NB4 (cell line): ENCODE measurements at regions not wholly inside any gene's neighbourhood (a gene's known extent, or its start where the extent isn't known, plus 50 kb on each side); places are given as distances from the start of the nearest gene placed in this dataset.

Experiments used
- DNase-seq: peaks from one replicate; pipeline ENCODE4 v3.0.0; 2010; ENCODE audit warnings: low read depth
- H3K4me3 ChIP-seq: one replicate; pipeline ENCODE4 v1.5.1; 2011; ENCODE audit warnings: mild to moderate bottlenecking, low read depth, low read length, moderate library complexity
- MYC ChIP-seq: IDR thresholded peaks from 2 replicates; pipeline ENCODE4 v1.6.1; 2011; ENCODE audit warnings: low read depth, low read length
- POLR2A ChIP-seq: IDR thresholded peaks from 2 replicates; pipeline ENCODE4 v1.6.1; 2011; ENCODE audit warnings: mild to moderate bottlenecking; ENCODE audit not compliant: insufficient read length; ENCODE audit errors: extremely low read depth
- TF ChIP-seq, protein P1 (sequence below): IDR thresholded peaks from 2 replicates; pipeline ENCODE4 v1.6.1; 2011; ENCODE audit warnings: low read depth, low read length
- TF ChIP-seq, protein P2 (sequence below): IDR thresholded peaks from one replicate; pipeline ENCODE4 v1.5.1; 2012; ENCODE audit warnings: low read depth, low read length

- H3K4me3 ChIP-seq = no peak overlapping the region
- no peak for DNase-seq
- TF ChIP-seq, protein P1, sequence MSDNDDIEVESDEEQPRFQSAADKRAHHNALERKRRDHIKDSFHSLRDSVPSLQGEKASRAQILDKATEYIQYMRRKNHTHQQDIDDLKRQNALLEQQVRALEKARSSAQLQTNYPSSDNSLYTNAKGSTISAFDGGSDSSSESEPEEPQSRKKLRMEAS = no peak
- TF ChIP-seq, protein P2, sequence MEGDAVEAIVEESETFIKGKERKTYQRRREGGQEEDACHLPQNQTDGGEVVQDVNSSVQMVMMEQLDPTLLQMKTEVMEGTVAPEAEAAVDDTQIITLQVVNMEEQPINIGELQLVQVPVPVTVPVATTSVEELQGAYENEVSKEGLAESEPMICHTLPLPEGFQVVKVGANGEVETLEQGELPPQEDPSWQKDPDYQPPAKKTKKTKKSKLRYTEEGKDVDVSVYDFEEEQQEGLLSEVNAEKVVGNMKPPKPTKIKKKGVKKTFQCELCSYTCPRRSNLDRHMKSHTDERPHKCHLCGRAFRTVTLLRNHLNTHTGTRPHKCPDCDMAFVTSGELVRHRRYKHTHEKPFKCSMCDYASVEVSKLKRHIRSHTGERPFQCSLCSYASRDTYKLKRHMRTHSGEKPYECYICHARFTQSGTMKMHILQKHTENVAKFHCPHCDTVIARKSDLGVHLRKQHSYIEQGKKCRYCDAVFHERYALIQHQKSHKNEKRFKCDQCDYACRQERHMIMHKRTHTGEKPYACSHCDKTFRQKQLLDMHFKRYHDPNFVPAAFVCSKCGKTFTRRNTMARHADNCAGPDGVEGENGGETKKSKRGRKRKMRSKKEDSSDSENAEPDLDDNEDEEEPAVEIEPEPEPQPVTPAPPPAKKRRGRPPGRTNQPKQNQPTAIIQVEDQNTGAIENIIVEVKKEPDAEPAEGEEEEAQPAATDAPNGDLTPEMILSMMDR = no peak
- TF ChIP-seq POLR2A (no peak), MYC (no peak)
These were observed 343.6 kb upstream of the ESRRG start for GRCh38 chr1:217066794-217067193.

- no peak overlapping the region for H3K4me3 ChIP-seq
- TF ChIP-seq POLR2A (no peak), MYC (no peak)
- TF ChIP-seq, protein P1 = no peak
- TF ChIP-seq, protein P2 = no peak
- DNase-seq = no peak
These were observed 340.1 kb upstream of the ESRRG start for GRCh38 chr1:217063172-217063908.

GRCh38 chr1:217062586-217062985 is 339.4 kb upstream of the ESRRG start:
- DNase-seq = no peak

GRCh38 chr1:217059401-217059800 is 336.2 kb upstream of the ESRRG start:
- peak; percentile 2 for DNase-seq
- no peak overlapping the region for H3K4me3 ChIP-seq
- TF ChIP-seq, protein P2 = no peak
- TF ChIP-seq, protein P1 = no peak
- no peak for TF ChIP-seq POLR2A
- no peak for TF ChIP-seq MYC

More at GRCh38 chr1:217062586-217062985, 339.4 kb upstream of the ESRRG start:
- no peak overlapping the region for H3K4me3 ChIP-seq
- no peak for TF ChIP-seq POLR2A
- TF ChIP-seq, protein P1 = no peak
- TF ChIP-seq, protein P2 = no peak
- TF ChIP-seq MYC = no peak

- no peak for DNase-seq
- TF ChIP-seq, protein P2 = no peak
- TF ChIP-seq, protein P1 = no peak
- TF ChIP-seq POLR2A (no peak), MYC (no peak)
- no peak overlapping the region for H3K4me3 ChIP-seq
These were observed 330.4 kb upstream of the ESRRG start for GRCh38 chr1:217053676-217054075.

GRCh38 chr1:217052626-217053025 is 329.4 kb upstream of the ESRRG start:
- no peak overlapping the region for H3K4me3 ChIP-seq
- DNase-seq = no peak
- TF ChIP-seq, protein P2 = no peak
- TF ChIP-seq MYC = no peak
- TF ChIP-seq POLR2A = no peak
- TF ChIP-seq, protein P1 = no peak
